ENCODE measurements at regions not wholly inside any gene's neighbourhood (a gene's known extent, or its start where the extent isn't known, plus 50 kb on each side); places are given as distances from the start of the nearest gene placed in this dataset.
"Not testable (repeated sequence)": the region's sequence is repeated elsewhere in the genome, so short reads cannot be mapped to it uniquely, and the experiment has no call there.

DNA sequence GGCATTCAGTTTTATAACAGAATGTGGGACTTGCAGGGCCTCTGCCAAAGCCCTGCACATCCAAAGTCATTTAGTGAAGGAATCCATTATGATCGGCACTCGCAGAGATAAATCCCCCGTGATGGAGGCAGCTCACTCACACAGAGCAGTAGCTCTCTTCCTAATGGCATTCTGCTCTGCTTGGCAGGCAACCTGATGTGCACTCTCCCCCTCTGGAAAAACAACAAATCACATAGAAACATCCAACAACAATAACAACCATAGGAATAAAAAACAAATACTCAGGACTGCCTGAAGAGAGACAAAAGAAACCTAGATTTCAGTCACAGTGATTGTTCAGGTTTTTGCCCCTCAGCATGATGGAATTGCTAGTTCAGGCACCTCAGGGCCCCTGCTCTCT is 59.7 kb downstream of the NAA11 start:
- no peak overlapping the region for H3K4me3 Mint-ChIP-seq
- no peaks in the 10 kb centered on the region for H3K27me3 Mint-ChIP-seq (ENCODE audit: low read depth)
- H3K36me3 Mint-ChIP-seq (ENCODE audit: low read depth) = no peaks in the 10 kb centered on the region
- ChIA-PET POLR2A (no interaction called here), CTCF (no interaction called here)
- no peak overlapping the region for H3K27ac Mint-ChIP-seq
- no peak for ATAC-seq
- H3K9me3 Mint-ChIP-seq (ENCODE audit: insufficient read depth) = no peaks in the 10 kb centered on the region
- H3K4me1 Mint-ChIP-seq (ENCODE audit: low read depth) = no peaks in the 10 kb centered on the region
- DNase-seq = no peak

DNA sequence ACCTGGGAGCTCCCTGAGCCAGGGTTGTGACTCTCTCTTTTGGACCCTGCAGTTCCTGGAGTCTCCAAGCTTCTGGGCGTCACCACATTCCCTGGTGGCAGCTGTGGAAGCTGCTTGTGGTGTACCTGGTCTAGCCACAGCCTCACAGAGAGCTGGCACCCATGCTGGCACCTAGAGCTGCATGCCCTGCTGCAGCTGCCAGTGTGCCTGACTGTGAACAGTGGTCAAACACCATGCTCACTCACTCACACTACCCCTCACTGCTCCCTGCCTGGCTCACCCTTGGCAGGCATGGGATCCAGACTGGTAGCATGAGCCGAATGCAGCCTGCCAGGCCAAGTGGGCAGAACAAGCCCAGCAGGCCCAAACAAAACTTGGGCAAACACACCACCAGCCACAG is 66.6 kb downstream of the NAA11 start:
- no peak overlapping the region for H3K4me3 Mint-ChIP-seq
- CTCF ChIA-PET = no interaction called here
- no peaks in the 10 kb centered on the region for H3K9me3 Mint-ChIP-seq (ENCODE audit: insufficient read depth)
- no peak overlapping the region for H3K27ac Mint-ChIP-seq
- no peaks in the 10 kb centered on the region for H3K4me1 Mint-ChIP-seq (ENCODE audit: low read depth)
- no peaks in the 10 kb centered on the region for H3K36me3 Mint-ChIP-seq (ENCODE audit: low read depth)
- DNase-seq = no peak
- POLR2A ChIA-PET = no interaction called here
- no peaks in the 10 kb centered on the region for H3K27me3 Mint-ChIP-seq (ENCODE audit: low read depth)
- ATAC-seq = no peak

DNA sequence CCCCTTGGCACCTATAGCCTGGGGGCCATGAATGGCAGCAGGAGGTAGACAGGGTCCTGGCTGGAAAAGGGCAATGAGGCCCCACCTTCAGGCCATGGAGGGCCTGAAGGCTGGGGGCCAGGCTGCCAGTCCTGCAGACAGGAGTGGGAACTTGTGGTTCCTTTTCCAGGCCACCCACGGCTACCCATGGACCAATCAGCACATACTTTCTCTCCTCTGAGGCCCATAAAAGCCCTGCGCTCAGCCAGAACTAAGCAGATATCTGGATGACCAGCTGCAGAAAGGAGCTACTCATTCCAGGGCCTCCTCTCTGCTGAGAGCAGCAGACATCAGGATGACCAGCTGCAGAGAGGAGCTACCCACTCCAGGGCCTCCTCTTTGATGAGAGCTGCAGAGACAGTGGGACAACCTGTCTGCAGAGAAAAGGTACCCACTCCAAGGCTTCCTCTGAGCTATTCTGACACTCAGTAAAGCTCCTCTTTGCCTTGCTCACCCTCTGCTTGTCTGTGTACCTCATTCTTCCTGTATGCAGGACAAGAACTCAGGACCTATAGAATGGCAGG is 67.2 kb downstream of the NAA11 start:
- Mint-ChIP-seq H3K27ac (no peak overlapping the region), H3K4me1 (ENCODE audit: low read depth) (no peaks in the 10 kb centered on the region), H3K4me3 (no peak overlapping the region), H3K36me3 (ENCODE audit: low read depth) (no peaks in the 10 kb centered on the region), H3K27me3 (ENCODE audit: low read depth) (no peaks in the 10 kb centered on the region), H3K9me3 (ENCODE audit: insufficient read depth) (no peaks in the 10 kb centered on the region)
- CTCF ChIA-PET = no interaction called here
- ATAC-seq = no peak
- POLR2A ChIA-PET = no interaction called here
- no peak for DNase-seq

GRCh38 chr4:79257953-79258613 is 67.8 kb downstream of the NAA11 start:
- no peak overlapping the region for H3K4me3 Mint-ChIP-seq
- no peak overlapping the region for H3K27ac Mint-ChIP-seq
- no peaks in the 10 kb centered on the region for H3K27me3 Mint-ChIP-seq (ENCODE audit: low read depth)
- no peak for DNase-seq
- H3K36me3 Mint-ChIP-seq (ENCODE audit: low read depth) = no peaks in the 10 kb centered on the region
- H3K4me1 Mint-ChIP-seq (ENCODE audit: low read depth) = no peaks in the 10 kb centered on the region
- ChIA-PET POLR2A (no interaction called here), CTCF (no interaction called here)
- H3K9me3 Mint-ChIP-seq (ENCODE audit: insufficient read depth) = no peaks in the 10 kb centered on the region
- no peak for ATAC-seq

DNA sequence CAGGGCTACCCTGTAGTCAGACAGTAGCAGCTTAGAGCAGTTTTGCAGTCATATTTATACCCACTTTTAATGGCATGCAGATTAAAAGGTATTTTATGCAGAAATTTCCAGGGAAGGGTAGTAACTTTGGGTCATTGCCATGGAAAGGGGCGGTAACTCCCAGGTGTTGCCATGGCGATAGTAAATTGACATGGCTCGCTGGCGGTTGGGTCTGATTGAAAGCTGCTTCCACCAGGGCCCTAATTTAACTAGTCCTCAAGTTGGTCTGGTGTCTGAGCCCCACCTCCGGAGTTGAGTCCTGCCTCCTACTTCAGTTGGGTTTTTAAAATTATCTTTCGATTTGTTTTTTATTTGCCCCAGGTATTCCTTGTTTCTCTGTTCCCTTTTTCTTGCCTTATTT is 70.1 kb downstream of the NAA11 start:
- no peaks in the 10 kb centered on the region for H3K27me3 Mint-ChIP-seq (ENCODE audit: low read depth)
- H3K4me1 Mint-ChIP-seq (ENCODE audit: low read depth) = no peaks in the 10 kb centered on the region
- H3K36me3 Mint-ChIP-seq (ENCODE audit: low read depth) = no peaks in the 10 kb centered on the region
- ChIA-PET CTCF (no interaction called here), POLR2A (no interaction called here)
- no peak overlapping the region for H3K4me3 Mint-ChIP-seq
- H3K27ac Mint-ChIP-seq = no peak overlapping the region
- DNase-seq = no peak
- ATAC-seq = no peak
- no peaks in the 10 kb centered on the region for H3K9me3 Mint-ChIP-seq (ENCODE audit: insufficient read depth)

- no peak overlapping the region for H3K4me3 Mint-ChIP-seq
- ChIA-PET CTCF (no interaction called here), POLR2A (no interaction called here)
- H3K27me3 Mint-ChIP-seq (ENCODE audit: low read depth) = no peaks in the 10 kb centered on the region
- no peak for DNase-seq
- no peak for ATAC-seq
- no peaks in the 10 kb centered on the region for H3K9me3 Mint-ChIP-seq (ENCODE audit: insufficient read depth)
- no peaks in the 10 kb centered on the region for H3K36me3 Mint-ChIP-seq (ENCODE audit: low read depth)
- H3K4me1 Mint-ChIP-seq (ENCODE audit: low read depth) = peaks cover 5% of the 10 kb centered on the region
- H3K27ac Mint-ChIP-seq = no peak overlapping the region
Measured at GRCh38 chr4:79253924-79254323, 71.9 kb downstream of the NAA11 start.

- DNase-seq (no peak), ATAC-seq (no peak)
- POLR2A ChIA-PET = no interaction called here
- CTCF ChIA-PET = no interaction called here
- Mint-ChIP-seq H3K27me3 (ENCODE audit: low read depth) (no peaks in the 10 kb centered on the region), H3K9me3 (ENCODE audit: insufficient read depth) (no peaks in the 10 kb centered on the region), H3K4me3 (no peak overlapping the region), H3K27ac (no peak overlapping the region), H3K4me1 (ENCODE audit: low read depth) (peaks cover 5% of the 10 kb centered on the region), H3K36me3 (ENCODE audit: low read depth) (no peaks in the 10 kb centered on the region)
Measured at GRCh38 chr4:79253168-79253567, 72.7 kb downstream of the NAA11 start.

- Mint-ChIP-seq H3K4me3 (no peak overlapping the region), H3K27ac (no peak overlapping the region), H3K27me3 (ENCODE audit: low read depth) (no peaks in the 10 kb centered on the region), H3K36me3 (ENCODE audit: low read depth) (no peaks in the 10 kb centered on the region), H3K4me1 (ENCODE audit: low read depth) (peaks cover 5% of the 10 kb centered on the region), H3K9me3 (ENCODE audit: insufficient read depth) (no peaks in the 10 kb centered on the region)
- ChIA-PET POLR2A (no interaction called here), CTCF (no interaction called here)
- ATAC-seq (no peak), DNase-seq (no peak)
Measured at GRCh38 chr4:79250887-79251286, 75.0 kb downstream of the NAA11 start.

GRCh38 chr4:79249881-79250503 is 75.9 kb downstream of the NAA11 start:
- Mint-ChIP-seq H3K36me3 (ENCODE audit: low read depth) (no peaks in the 10 kb centered on the region), H3K4me1 (ENCODE audit: low read depth) (peaks cover 5% of the 10 kb centered on the region), H3K4me3 (no peak overlapping the region), H3K9me3 (ENCODE audit: insufficient read depth) (no peaks in the 10 kb centered on the region), H3K27ac (no peak overlapping the region), H3K27me3 (ENCODE audit: low read depth) (no peaks in the 10 kb centered on the region)
- ATAC-seq (no peak), DNase-seq (no peak)
- POLR2A ChIA-PET = no interaction called here
- CTCF ChIA-PET = no interaction called here

DNA sequence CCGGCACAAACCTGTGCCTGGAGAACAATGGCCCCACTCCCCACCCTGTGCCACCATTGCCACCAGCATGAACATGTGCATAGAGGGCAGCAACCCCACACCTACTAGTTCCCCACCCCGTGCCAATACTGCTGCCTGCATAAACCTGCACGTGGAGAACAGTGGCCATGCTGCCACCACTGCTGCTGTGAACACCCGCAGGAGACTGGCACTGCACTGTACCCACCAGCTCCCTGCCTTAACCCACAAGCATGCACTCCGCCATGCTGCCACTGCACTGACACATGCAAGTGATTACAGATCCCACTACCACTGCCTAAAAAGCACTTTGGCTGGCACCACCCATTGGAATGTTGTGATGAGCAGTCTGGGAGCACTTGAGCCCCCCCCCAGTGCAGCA is 77.3 kb downstream of the NAA11 start:
- Mint-ChIP-seq H3K27ac (no peak overlapping the region), H3K4me3 (no peak overlapping the region), H3K9me3 (ENCODE audit: insufficient read depth) (no peaks in the 10 kb centered on the region), H3K4me1 (ENCODE audit: low read depth) (peaks cover 5% of the 10 kb centered on the region), H3K36me3 (ENCODE audit: low read depth) (no peaks in the 10 kb centered on the region), H3K27me3 (ENCODE audit: low read depth) (no peaks in the 10 kb centered on the region)
- CTCF ChIA-PET = no interaction called here
- DNase-seq = no peak
- POLR2A ChIA-PET = no interaction called here
- ATAC-seq = no peak

DNA sequence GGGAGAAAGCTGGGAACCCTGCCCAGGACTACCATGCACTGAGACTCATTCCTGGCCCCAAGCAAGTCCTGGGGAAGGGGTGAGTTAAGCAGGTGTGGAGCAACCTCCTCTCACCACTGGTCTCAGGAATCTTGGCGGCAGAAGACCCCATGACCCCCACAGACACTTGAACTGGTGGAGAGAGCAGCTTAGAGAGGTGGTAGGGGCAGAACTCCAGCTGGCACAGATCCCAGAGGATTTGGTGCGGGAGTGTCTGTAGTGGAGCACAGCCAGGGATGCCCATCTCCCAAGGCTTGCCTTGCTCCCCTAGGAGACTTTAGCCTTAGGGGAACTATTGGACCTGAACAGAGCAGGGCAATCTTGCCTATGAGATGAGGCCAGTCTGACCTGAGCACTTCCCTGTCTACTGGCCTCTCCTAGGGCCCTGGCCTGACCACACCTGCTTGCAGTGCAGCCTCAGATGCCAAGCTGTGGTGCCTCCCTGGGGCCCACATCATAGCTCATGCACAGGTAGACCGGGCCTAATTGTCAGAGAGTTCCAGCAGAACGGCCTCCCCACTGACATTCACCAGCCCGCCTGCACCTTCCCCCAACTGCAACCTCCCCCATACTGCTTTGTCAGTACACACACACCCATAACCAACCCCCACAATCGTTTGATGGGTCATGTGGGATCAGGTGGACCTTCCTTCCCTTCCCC is 78.0 kb downstream of the NAA11 start:
- Mint-ChIP-seq H3K4me3 (no peak overlapping the region), H3K27ac (no peak overlapping the region), H3K9me3 (ENCODE audit: insufficient read depth) (no peaks in the 10 kb centered on the region), H3K36me3 (ENCODE audit: low read depth) (no peaks in the 10 kb centered on the region), H3K4me1 (ENCODE audit: low read depth) (peaks cover 5% of the 10 kb centered on the region), H3K27me3 (ENCODE audit: low read depth) (no peaks in the 10 kb centered on the region)
- POLR2A ChIA-PET = no interaction called here
- CTCF ChIA-PET = no interaction called here
- ATAC-seq (no peak), DNase-seq (no peak)

DNA sequence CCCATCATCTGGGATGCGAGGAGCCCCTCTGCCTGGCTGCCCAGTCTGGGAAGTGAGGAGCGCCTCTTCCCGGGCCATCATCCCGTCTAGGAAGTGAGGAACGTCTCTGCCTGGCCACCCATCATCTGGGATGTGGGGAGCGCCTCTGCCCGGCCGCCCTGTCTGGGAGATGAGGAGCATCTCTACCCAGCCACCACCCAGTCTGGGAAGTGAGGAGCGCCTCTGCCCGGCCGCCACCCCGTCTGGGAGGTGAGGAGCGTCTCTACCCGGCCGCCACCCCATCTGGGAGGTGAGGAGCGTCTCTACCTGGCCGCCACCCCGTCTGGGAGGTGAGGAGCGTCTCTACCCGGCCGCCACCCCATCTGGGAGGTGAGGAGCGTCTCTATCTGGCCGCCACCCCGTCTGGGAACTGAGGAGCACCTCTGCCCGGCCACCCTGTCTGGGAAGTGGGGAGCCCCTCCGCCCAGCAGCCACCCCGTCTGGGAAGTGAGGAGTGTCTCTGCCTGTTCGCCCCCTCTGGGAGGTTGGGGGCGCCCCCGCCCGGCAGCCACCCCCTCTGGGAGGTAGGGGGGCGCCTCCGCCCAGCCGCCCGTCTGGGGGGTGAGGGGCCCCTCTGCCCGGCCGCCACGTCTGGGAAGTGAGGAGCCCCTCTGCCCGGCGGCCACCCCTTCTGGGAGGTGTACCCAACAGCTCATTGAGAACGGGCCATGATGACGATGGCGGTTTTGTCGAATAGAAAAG is 80.5 kb downstream of the NAA11 start:
- H3K4me3 Mint-ChIP-seq; H3K27ac Mint-ChIP-seq; H3K9me3 Mint-ChIP-seq (ENCODE audit: insufficient read depth): not testable (repeated sequence)

More for the DNA sequence above, 80.5 kb downstream of the NAA11 start:
- ATAC-seq; DNase-seq; H3K4me1 Mint-ChIP-seq (ENCODE audit: low read depth); POLR2A ChIA-PET; CTCF ChIA-PET; H3K27me3 Mint-ChIP-seq (ENCODE audit: low read depth); H3K36me3 Mint-ChIP-seq (ENCODE audit: low read depth): not testable (repeated sequence)

Measured in activated CD8-positive, alpha-beta T cell treated with anti-CD3 and anti-CD28 coated beads, Interleukin-2, amount 10 ng/mL, durations not matched to agents 7 days and 5 days (primary cell).